Erythroblast (primary cell): ENCODE measurements at regions not wholly inside any gene's neighbourhood (a gene's known extent, or its start where the extent isn't known, plus 50 kb on each side); places are given as distances from the start of the nearest gene placed in this dataset.

ENCODE experiments used
- GATA1 ChIP-seq: IDR thresholded peaks from 2 replicates; pipeline ENCODE4 v1.6.1; 2011; ENCODE audit warnings: low read depth, mild to moderate bottlenecking, control low read depth, low read length, moderate library complexity
- POLR2A ChIP-seq: IDR thresholded peaks from 2 replicates; pipeline ENCODE4 v1.6.1; 2011; ENCODE audit warnings: mild to moderate bottlenecking, low read length

DNA sequence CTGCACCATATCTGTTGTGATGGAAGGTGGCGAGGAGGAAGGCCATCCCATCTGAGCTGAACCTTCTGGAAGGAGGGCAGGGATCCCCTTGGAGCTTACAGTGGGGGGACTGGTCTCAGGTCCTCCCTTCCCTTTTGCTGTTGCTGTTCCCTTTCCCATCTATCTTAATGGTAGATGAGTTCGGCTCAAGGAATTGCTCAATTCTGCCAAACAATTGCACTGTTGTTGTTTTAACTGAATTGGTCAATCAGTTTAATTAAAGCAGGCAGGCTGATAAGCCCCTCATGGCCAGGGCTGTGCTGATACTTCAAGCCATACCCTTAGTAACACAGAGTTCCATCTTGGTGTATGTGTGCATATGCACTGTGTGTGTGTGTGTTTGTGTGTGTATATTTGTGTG, 220.4 kb upstream of the FOXF1 start:
- TF ChIP-seq POLR2A (no peak), GATA1 (no peak)
